ENCODE measurements at regions not wholly inside any gene's neighbourhood (a gene's known extent, or its start where the extent isn't known, plus 50 kb on each side); places are given as distances from the start of the nearest gene placed in this dataset.

DNA sequence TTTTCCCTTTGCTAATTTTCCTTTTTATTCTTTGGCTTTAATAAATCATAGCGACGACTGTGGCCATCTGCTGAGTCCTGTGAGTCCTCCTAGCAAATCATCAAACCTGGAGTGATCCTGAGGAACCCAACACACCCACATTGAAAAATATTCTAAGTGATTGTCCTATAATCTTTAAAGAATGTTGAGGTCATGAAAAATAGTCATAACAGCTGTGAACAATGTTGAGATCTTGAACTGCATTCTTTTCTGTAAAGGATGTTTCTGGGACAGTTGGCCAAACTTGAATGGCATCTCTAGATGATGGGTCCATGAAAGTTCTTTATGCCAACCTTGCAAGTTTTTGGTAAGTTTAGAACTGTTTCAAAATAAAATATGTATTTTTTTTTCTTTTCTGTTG is 53.2 kb upstream of the ADAM23 start:
- Mint-ChIP-seq H3K27ac (ENCODE audit: unreplicated experiment) (no peak overlapping the region), H3K27me3 (ENCODE audit: low read depth) (no peaks in the 10 kb centered on the region), H3K4me1 (no peaks in the 10 kb centered on the region), H3K36me3 (ENCODE audit: low read depth) (no peaks in the 10 kb centered on the region), H3K9me3 (peaks cover 15% of the 10 kb centered on the region), H3K4me3 (no peak overlapping the region)
- TF ChIP-seq, protein P1, sequence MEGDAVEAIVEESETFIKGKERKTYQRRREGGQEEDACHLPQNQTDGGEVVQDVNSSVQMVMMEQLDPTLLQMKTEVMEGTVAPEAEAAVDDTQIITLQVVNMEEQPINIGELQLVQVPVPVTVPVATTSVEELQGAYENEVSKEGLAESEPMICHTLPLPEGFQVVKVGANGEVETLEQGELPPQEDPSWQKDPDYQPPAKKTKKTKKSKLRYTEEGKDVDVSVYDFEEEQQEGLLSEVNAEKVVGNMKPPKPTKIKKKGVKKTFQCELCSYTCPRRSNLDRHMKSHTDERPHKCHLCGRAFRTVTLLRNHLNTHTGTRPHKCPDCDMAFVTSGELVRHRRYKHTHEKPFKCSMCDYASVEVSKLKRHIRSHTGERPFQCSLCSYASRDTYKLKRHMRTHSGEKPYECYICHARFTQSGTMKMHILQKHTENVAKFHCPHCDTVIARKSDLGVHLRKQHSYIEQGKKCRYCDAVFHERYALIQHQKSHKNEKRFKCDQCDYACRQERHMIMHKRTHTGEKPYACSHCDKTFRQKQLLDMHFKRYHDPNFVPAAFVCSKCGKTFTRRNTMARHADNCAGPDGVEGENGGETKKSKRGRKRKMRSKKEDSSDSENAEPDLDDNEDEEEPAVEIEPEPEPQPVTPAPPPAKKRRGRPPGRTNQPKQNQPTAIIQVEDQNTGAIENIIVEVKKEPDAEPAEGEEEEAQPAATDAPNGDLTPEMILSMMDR (conservative IDR thresholded peaks at IDR 0.05): no peak
- DNase-seq (ENCODE audit: low read depth, low spot score): no peak

DNA sequence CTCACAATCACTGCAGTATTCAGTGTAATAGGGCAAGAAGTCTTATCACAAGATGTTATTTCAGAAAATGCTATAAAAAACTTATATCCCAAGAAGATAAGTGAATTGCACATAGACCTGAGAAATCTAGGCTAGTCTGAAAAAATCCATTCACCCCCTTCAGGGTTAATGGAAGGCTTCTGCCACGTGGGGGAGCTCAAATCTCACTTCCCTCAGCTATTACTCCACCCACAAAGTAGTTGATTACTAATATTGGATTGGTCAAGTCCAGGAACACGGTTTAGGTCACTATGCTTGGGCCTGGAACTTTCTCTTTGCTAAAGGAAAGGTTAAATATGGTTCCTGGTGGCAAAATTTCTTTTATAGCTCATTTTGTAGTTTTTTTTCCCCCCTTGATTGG is 51.2 kb upstream of the ADAM23 start:
- no peaks in the 10 kb centered on the region for H3K36me3 Mint-ChIP-seq (ENCODE audit: low read depth)
- TF ChIP-seq, protein P1 (conservative IDR thresholded peaks at IDR 0.05): peak; percentile 58
- no peak overlapping the region for H3K27ac Mint-ChIP-seq (ENCODE audit: unreplicated experiment)

More for the DNA sequence above, 51.2 kb upstream of the ADAM23 start:
- peak; percentile 18 for DNase-seq (ENCODE audit: low read depth, low spot score)
- Mint-ChIP-seq H3K4me3 (no peak overlapping the region), H3K9me3 (peaks cover 12% of the 10 kb centered on the region), H3K4me1 (peaks cover 3% of the 10 kb centered on the region), H3K27me3 (ENCODE audit: low read depth) (no peaks in the 10 kb centered on the region)
